WTC11 (cell line): ENCODE measurements at regions not wholly inside any gene's neighbourhood (a gene's known extent, or its start where the extent isn't known, plus 50 kb on each side); places are given as distances from the start of the nearest gene placed in this dataset.

Source experiments
- ATAC-seq: fragments of 200-7000 bp; cut with Tn5 transposase; 2 replicates; pipeline ENCODE4 v1.10.0; 2021; ENCODE audit warnings: mild to moderate bottlenecking, moderate library complexity
- CTCF ChIA-PET: fragments of 300-600 bp; sonication (Branson Sonifier 250); formaldehyde crosslinking; loops from one replicate; lab custom pipeline; 2021; ENCODE audit warnings: antibody characterized with exemption; lab: Charles Lee
- POLR2A ChIA-PET: fragments of 350-600 bp; sonication (Branson Sonifier 250); formaldehyde crosslinking; loops from one replicate; lab custom pipeline; 2021; ENCODE audit warnings: antibody characterized with exemption; lab: Charles Lee
- DNase-seq: peaks from one replicate; pipeline ENCODE4 v3.0.0; 2021; ENCODE audit warnings: low spot score
- H3K27ac Mint-ChIP-seq: 2 replicates; pipeline ENCODE4 v1.8.0; 2021; ENCODE audit warnings: mixed read lengths
- H3K27me3 Mint-ChIP-seq: 2 replicates; pipeline ENCODE4 v1.8.0; 2021; ENCODE audit warnings: low read depth, mild to moderate bottlenecking, moderate library complexity, mixed read lengths
- H3K36me3 Mint-ChIP-seq: 2 replicates; pipeline ENCODE4 v1.8.0; 2021; ENCODE audit warnings: mixed read lengths
- H3K4me1 Mint-ChIP-seq: 2 replicates; pipeline ENCODE4 v1.8.0; 2022; ENCODE audit warnings: mixed read lengths
- H3K4me3 Mint-ChIP-seq: 2 replicates; pipeline ENCODE4 v1.8.0; 2021; ENCODE audit warnings: mild to moderate bottlenecking, moderate library complexity, mixed read lengths
- H3K9me3 Mint-ChIP-seq: 2 replicates; pipeline ENCODE4 v1.8.0; 2021; ENCODE audit warnings: mixed read lengths
- GTF2I ChIP-seq: fragments of 250-450 bp; sonication (Bioruptor Pico); conservative IDR thresholded peaks from 2 replicates; pipeline ENCODE4 v1.4.0; 2021; ENCODE audit warnings: mild to moderate bottlenecking
- JAZF1 ChIP-seq: fragments of 250-450 bp; sonication (Bioruptor Pico); IDR thresholded peaks from 2 replicates; pipeline ENCODE4 v1.9.0; 2021; ENCODE audit warnings: moderate library complexity, mild to moderate bottlenecking, inconsistent platforms
- KAT7 ChIP-seq: sonication (generic); formaldehyde crosslinking; IDR thresholded peaks from 2 replicates; pipeline ENCODE4 v1.8.1; 2023; ENCODE audit warnings: missing genetic modification reagents, mild to moderate bottlenecking, borderline replicate concordance
- NFATC4 ChIP-seq: fragments of 250-450 bp; sonication (Bioruptor Pico); IDR thresholded peaks from 2 replicates; pipeline ENCODE4 v1.9.0; 2021; ENCODE audit warnings: mild to moderate bottlenecking
- PRRX2 ChIP-seq: fragments of 250-450 bp; sonication (Bioruptor Pico); IDR thresholded peaks from 2 replicates; pipeline ENCODE4 v1.8.0; 2021; ENCODE audit warnings: mild to moderate bottlenecking
- TCF7 ChIP-seq: sonication (generic); formaldehyde crosslinking; IDR thresholded peaks from 2 replicates; pipeline ENCODE4 v1.8.0; 2022; ENCODE audit warnings: mild to moderate bottlenecking, low read depth, missing genetic modification reagents, moderate library complexity
- ZNF121 ChIP-seq: sonication (generic); formaldehyde crosslinking; IDR thresholded peaks from 2 replicates; pipeline ENCODE4 v1.8.0; 2023; ENCODE audit warnings: missing genetic modification reagents
- ZNF423 ChIP-seq: fragments of 250-450 bp; sonication (Bioruptor Pico); IDR thresholded peaks from 2 replicates; pipeline ENCODE4 v2.1.2; 2022; ENCODE audit warnings: mild to moderate bottlenecking, moderate library complexity
- TF ChIP-seq, protein P1 (sequence below): sonication (generic); formaldehyde crosslinking; IDR thresholded peaks from 2 replicates; pipeline ENCODE4 v1.8.1; 2023; ENCODE audit warnings: mild to moderate bottlenecking, missing genetic modification reagents
- TF ChIP-seq, protein P2 (sequence below): fragments of 250-450 bp; sonication (Bioruptor Pico); IDR thresholded peaks from 2 replicates; pipeline ENCODE4 v1.9.0; 2021; ENCODE audit warnings: mild to moderate bottlenecking
- TF ChIP-seq, protein P3 (sequence below): sonication (generic); formaldehyde crosslinking; IDR thresholded peaks from 2 replicates; pipeline ENCODE4 v1.8.1; 2023; ENCODE audit warnings: mild to moderate bottlenecking, missing genetic modification reagents
- TF ChIP-seq, protein P4 (sequence below): fragments of 200-600 bp; IDR thresholded peaks from 2 replicates; pipeline ENCODE4 v1.8.0; 2022; ENCODE audit warnings: antibody characterized with exemption
- TF ChIP-seq, protein P5 (sequence below): sonication (generic); formaldehyde crosslinking; IDR thresholded peaks from 2 replicates; pipeline ENCODE4 v1.8.1; 2022; ENCODE audit warnings: mild to moderate bottlenecking, missing genetic modification reagents, moderate library complexity, borderline replicate concordance
- TF ChIP-seq, protein P6 (sequence below): sonication (generic); formaldehyde crosslinking; conservative IDR thresholded peaks from 2 replicates; pipeline ENCODE4 v1.8.1; 2023; ENCODE audit warnings: mild to moderate bottlenecking, low read depth, missing genetic modification reagents, moderate library complexity

DNA sequence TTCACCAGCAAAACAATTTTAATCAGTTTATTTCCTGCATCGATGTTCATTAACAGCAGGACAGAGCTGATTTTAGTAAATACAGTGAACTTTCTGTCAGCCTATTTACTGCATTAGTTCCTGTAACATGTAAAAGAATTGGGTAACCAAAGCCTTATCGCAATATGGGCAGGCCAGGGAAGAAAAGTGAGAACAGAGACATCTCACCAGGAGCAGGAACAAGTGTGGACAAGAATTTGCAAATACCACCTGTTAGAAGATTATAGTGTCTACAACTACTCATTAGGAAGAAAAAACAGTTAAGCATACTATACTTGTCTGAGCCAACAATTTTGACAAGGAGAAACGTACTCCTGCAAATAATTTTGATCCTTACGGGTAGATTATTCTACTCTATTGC lies 1293.9 kb downstream of the PLA2G4A start:
- no peak overlapping the region for H3K4me3 Mint-ChIP-seq
- no peaks in the 10 kb centered on the region for H3K27me3 Mint-ChIP-seq
- CTCF ChIA-PET: no interaction called here
- no peaks in the 10 kb centered on the region for H3K9me3 Mint-ChIP-seq
- no peak for TF ChIP-seq TCF7 (CRISPR knock-in tag)
- no peak for TF ChIP-seq PRRX2 (CRISPR knock-in tag)
- TF ChIP-seq ZNF121 (CRISPR knock-in tag): no peak
- H3K36me3 Mint-ChIP-seq: no peaks in the 10 kb centered on the region
- no peak for DNase-seq
- peaks cover 2% of the 10 kb centered on the region for H3K4me1 Mint-ChIP-seq
- ATAC-seq: no peak
- no peak overlapping the region for H3K27ac Mint-ChIP-seq
- POLR2A ChIA-PET: no interaction called here

DNA sequence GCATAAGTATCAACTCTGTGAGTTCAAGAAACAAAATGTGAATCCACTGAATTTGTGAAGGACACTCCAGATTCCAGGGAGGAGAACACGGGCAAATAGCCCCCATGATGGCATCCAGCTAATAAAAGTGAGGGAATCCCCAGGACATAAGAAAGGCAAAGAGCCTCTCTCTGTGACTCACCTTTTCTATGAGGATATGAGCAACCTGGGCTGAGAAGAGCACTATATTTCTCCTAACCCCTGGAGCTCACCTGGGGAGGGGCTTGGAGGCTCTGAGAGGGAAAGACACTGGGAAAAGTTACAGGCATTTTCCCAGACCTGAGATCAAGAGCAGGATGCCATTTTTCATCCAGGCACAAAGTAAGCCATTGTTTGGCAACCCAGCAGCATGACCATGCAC lies 1298.8 kb downstream of the PLA2G4A start:
- POLR2A ChIA-PET: no interaction called here
- H3K27me3 Mint-ChIP-seq: no peaks in the 10 kb centered on the region
- H3K27ac Mint-ChIP-seq: no peak overlapping the region
- TF ChIP-seq KAT7 (CRISPR knock-in tag): no peak
- TF ChIP-seq, protein P1, sequence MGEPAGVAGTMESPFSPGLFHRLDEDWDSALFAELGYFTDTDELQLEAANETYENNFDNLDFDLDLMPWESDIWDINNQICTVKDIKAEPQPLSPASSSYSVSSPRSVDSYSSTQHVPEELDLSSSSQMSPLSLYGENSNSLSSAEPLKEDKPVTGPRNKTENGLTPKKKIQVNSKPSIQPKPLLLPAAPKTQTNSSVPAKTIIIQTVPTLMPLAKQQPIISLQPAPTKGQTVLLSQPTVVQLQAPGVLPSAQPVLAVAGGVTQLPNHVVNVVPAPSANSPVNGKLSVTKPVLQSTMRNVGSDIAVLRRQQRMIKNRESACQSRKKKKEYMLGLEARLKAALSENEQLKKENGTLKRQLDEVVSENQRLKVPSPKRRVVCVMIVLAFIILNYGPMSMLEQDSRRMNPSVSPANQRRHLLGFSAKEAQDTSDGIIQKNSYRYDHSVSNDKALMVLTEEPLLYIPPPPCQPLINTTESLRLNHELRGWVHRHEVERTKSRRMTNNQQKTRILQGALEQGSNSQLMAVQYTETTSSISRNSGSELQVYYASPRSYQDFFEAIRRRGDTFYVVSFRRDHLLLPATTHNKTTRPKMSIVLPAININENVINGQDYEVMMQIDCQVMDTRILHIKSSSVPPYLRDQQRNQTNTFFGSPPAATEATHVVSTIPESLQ: no peak
- TF ChIP-seq, protein P2, sequence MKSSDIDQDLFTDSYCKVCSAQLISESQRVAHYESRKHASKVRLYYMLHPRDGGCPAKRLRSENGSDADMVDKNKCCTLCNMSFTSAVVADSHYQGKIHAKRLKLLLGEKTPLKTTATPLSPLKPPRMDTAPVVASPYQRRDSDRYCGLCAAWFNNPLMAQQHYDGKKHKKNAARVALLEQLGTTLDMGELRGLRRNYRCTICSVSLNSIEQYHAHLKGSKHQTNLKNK: no peak
- no peak for TF ChIP-seq JAZF1 (CRISPR knock-in tag)
- TF ChIP-seq, protein P3, sequence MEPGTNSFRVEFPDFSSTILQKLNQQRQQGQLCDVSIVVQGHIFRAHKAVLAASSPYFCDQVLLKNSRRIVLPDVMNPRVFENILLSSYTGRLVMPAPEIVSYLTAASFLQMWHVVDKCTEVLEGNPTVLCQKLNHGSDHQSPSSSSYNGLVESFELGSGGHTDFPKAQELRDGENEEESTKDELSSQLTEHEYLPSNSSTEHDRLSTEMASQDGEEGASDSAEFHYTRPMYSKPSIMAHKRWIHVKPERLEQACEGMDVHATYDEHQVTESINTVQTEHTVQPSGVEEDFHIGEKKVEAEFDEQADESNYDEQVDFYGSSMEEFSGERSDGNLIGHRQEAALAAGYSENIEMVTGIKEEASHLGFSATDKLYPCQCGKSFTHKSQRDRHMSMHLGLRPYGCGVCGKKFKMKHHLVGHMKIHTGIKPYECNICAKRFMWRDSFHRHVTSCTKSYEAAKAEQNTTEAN (CRISPR knock-in tag): no peak
- TF ChIP-seq NFATC4: no peak
- TF ChIP-seq ZNF423 (CRISPR knock-in tag): no peak
- TF ChIP-seq, protein P4, sequence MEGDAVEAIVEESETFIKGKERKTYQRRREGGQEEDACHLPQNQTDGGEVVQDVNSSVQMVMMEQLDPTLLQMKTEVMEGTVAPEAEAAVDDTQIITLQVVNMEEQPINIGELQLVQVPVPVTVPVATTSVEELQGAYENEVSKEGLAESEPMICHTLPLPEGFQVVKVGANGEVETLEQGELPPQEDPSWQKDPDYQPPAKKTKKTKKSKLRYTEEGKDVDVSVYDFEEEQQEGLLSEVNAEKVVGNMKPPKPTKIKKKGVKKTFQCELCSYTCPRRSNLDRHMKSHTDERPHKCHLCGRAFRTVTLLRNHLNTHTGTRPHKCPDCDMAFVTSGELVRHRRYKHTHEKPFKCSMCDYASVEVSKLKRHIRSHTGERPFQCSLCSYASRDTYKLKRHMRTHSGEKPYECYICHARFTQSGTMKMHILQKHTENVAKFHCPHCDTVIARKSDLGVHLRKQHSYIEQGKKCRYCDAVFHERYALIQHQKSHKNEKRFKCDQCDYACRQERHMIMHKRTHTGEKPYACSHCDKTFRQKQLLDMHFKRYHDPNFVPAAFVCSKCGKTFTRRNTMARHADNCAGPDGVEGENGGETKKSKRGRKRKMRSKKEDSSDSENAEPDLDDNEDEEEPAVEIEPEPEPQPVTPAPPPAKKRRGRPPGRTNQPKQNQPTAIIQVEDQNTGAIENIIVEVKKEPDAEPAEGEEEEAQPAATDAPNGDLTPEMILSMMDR: no peak
- TF ChIP-seq, all 79 proteins: peak for 0
- DNase-seq (no peak), ATAC-seq (no peak)
- CTCF ChIA-PET: no interaction called here
- Mint-ChIP-seq H3K36me3 (no peaks in the 10 kb centered on the region), H3K4me3 (no peak overlapping the region), H3K9me3 (peaks cover 7% of the 10 kb centered on the region; the same call in 1 of the 2 replicates), H3K4me1 (no peaks in the 10 kb centered on the region; the same call in 1 of the 2 replicates)

DNA sequence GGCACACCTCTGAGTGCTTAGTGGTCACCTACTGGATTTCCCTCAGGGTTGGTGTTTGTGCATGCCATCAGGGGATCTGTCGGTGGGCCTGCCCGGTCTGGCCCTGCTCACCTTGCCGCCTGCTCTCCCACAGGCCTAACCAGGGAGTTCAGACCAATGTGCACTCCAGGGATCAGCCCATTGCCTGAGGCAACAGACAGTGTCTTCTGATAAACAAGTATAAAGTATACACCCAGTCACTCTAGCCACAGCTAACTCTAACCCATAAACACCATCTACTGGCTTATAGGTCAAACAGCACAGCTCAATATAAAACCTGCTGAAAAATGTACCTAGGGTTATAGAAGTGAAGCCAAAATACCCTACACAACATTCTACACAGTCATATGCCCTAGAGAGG lies 1300.0 kb downstream of the PLA2G4A start:
- POLR2A ChIA-PET: no interaction called here
- H3K36me3 Mint-ChIP-seq: no peaks in the 10 kb centered on the region

More for the DNA sequence above, 1300.0 kb downstream of the PLA2G4A start:
- Mint-ChIP-seq H3K4me3 (no peak overlapping the region), H3K9me3 (peaks cover 10% of the 10 kb centered on the region; the same call in 1 of the 2 replicates), H3K4me1 (no peaks in the 10 kb centered on the region; the same call in 1 of the 2 replicates), H3K27me3 (no peaks in the 10 kb centered on the region), H3K27ac (no peak overlapping the region)
- DNase-seq (no peak), ATAC-seq (peak; percentile 78)
- TF ChIP-seq, protein P5, sequence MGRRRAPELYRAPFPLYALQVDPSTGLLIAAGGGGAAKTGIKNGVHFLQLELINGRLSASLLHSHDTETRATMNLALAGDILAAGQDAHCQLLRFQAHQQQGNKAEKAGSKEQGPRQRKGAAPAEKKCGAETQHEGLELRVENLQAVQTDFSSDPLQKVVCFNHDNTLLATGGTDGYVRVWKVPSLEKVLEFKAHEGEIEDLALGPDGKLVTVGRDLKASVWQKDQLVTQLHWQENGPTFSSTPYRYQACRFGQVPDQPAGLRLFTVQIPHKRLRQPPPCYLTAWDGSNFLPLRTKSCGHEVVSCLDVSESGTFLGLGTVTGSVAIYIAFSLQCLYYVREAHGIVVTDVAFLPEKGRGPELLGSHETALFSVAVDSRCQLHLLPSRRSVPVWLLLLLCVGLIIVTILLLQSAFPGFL (CRISPR knock-in tag): no peak
- TF ChIP-seq, protein P1: no peak
- TF ChIP-seq, protein P6, sequence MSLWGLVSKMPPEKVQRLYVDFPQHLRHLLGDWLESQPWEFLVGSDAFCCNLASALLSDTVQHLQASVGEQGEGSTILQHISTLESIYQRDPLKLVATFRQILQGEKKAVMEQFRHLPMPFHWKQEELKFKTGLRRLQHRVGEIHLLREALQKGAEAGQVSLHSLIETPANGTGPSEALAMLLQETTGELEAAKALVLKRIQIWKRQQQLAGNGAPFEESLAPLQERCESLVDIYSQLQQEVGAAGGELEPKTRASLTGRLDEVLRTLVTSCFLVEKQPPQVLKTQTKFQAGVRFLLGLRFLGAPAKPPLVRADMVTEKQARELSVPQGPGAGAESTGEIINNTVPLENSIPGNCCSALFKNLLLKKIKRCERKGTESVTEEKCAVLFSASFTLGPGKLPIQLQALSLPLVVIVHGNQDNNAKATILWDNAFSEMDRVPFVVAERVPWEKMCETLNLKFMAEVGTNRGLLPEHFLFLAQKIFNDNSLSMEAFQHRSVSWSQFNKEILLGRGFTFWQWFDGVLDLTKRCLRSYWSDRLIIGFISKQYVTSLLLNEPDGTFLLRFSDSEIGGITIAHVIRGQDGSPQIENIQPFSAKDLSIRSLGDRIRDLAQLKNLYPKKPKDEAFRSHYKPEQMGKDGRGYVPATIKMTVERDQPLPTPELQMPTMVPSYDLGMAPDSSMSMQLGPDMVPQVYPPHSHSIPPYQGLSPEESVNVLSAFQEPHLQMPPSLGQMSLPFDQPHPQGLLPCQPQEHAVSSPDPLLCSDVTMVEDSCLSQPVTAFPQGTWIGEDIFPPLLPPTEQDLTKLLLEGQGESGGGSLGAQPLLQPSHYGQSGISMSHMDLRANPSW (CRISPR knock-in tag): no peak
- TF ChIP-seq GTF2I (CRISPR knock-in tag): no peak
- CTCF ChIA-PET: no interaction called here
